Aorta (tissue), 5 donors: ENCODE measurements at regions not wholly inside any gene's neighbourhood (a gene's known extent, or its start where the extent isn't known, plus 50 kb on each side); places are given as distances from the start of the nearest gene placed in this dataset.
"Not testable (repeated sequence)": the region's sequence is repeated elsewhere in the genome, so short reads cannot be mapped to it uniquely, and the experiment has no call there.

Experiments used
- ATAC-seq: fragments of 200-7000 bp; cut with Tn5 transposase; one replicate; pipeline ENCODE4 v1.9.1; 2022; ENCODE audit warnings: moderate library complexity; ENCODE audit not compliant: low FRiP score
- DNase-seq, 2 donors: peaks; one replicate each; pipeline ENCODE4 v3.0.0-alpha.2; 2020
- H3K27ac ChIP-seq, 2 donors: one replicate each; pipeline ENCODE4 v1.5.1; 2013; ENCODE audit warnings: low read length in 2 of 2, mild to moderate bottlenecking in 2 of 2, moderate library complexity in 2 of 2, control low read depth in 1 of 2, inconsistent platforms in 1 of 2, low read depth in 1 of 2
- H3K27me3 ChIP-seq, 2 donors: one replicate each; pipeline ENCODE4 v1.6.1; 2013; ENCODE audit warnings: control low read depth in 1 of 2, low read length in 1 of 2, mild to moderate bottlenecking in 1 of 2, moderate library complexity in 1 of 2; ENCODE audit not compliant: insufficient read depth in 2 of 2, control insufficient read depth in 1 of 2
- H3K36me3 ChIP-seq, 2 donors: one replicate each; pipeline ENCODE4 v1.6.1; 2013; ENCODE audit warnings: control low read depth in 1 of 2, low read length in 1 of 2, mild to moderate bottlenecking in 1 of 2; ENCODE audit not compliant: insufficient read depth in 2 of 2, control insufficient read depth in 1 of 2
- H3K4me1 ChIP-seq, 2 donors: one replicate each; pipeline ENCODE4 v1.6.1; 2013; ENCODE audit warnings: low read length in 2 of 2, control low read depth in 1 of 2, mild to moderate bottlenecking in 1 of 2, moderate library complexity in 1 of 2; ENCODE audit not compliant: insufficient read depth in 2 of 2, control insufficient read depth in 1 of 2
- H3K4me3 ChIP-seq, 2 donors: one replicate each; pipeline ENCODE4 v1.5.1; 2013; ENCODE audit warnings: low read length in 2 of 2, control low read depth in 1 of 2, mild to moderate bottlenecking in 1 of 2
- H3K9me3 ChIP-seq: one replicate; pipeline ENCODE4 v1.6.1; 2013; ENCODE audit warnings: mild to moderate bottlenecking, low read length; ENCODE audit not compliant: control insufficient read depth
- whole genome bisulfite sequencing, 2 donors: extraction: QIAGEN DNeasy Blood & Tissue Kit; methylation state at CpG; one replicate each; pipeline ENCODE4 v1.1.7; 2013; 5-methylcytosine and 5-hydroxymethylcytosine counted together
- intact Hi-C, 2 donors: fragments of 100-400 bp; cut with DNase I; formaldehyde crosslinking; loops; one replicate each; pipeline versions ENCODE4 v1.14.2 to v1.15.0; 2022
- donor health status: healthy with polysubstance abuse.
- donor health status: Bipolar disorder and iron deficiency.
- donor health status: DM: no; HTN: no; CAD: no.
- donor health status: DM: no; HTN: no; CAD: no.
- donor health status: DM: yes; HTN: yes; CAD: no.

GRCh38 chr12:34097213-34097612 lies 74.9 kb downstream of the ALG10 start:
- DNase-seq (no peak), ATAC-seq (no peak)
- Histone ChIP-seq H3K27me3 (no peaks in the 10 kb centered on the region), H3K27ac (no peak overlapping the region), H3K9me3 (no peaks in the 10 kb centered on the region), H3K4me3 (no peak overlapping the region), H3K4me1 (no peaks in the 10 kb centered on the region), H3K36me3 (no peaks in the 10 kb centered on the region)
- intact Hi-C loops: no loop called here
- 54 to 56% methylated on average over 4 of the region's 4 CpGs for WGBS, 2 donors

- DNase-seq (peak in 1 of 2 donors; percentile 42), ATAC-seq (peak; percentile 45)
- intact Hi-C loops: no loop called here
- WGBS, 2 donors: 86 to 87% methylated on average over 7 of the region's 7 CpGs
- no peaks in the 10 kb centered on the region for H3K36me3 ChIP-seq
- H3K9me3 ChIP-seq: no peaks in the 10 kb centered on the region
- no peak overlapping the region for H3K4me3 ChIP-seq
- H3K27ac ChIP-seq: no peak overlapping the region
- no peaks in the 10 kb centered on the region for H3K27me3 ChIP-seq
- H3K4me1 ChIP-seq: no peaks in the 10 kb centered on the region
Measured at GRCh38 chr12:34105392-34105933, 83.2 kb downstream of the ALG10 start.

- H3K36me3 ChIP-seq: no peaks in the 10 kb centered on the region
- ATAC-seq (peak; percentile 17), DNase-seq (peak in 1 of 2 donors; percentile 59)
- H3K4me3 ChIP-seq: no peak overlapping the region
- no peaks in the 10 kb centered on the region for H3K4me1 ChIP-seq
- no peak overlapping the region for H3K27ac ChIP-seq
- intact Hi-C loops: no loop called here
- no peaks in the 10 kb centered on the region for H3K9me3 ChIP-seq
- H3K27me3 ChIP-seq: no peaks in the 10 kb centered on the region
- WGBS, 2 donors: 71 to 75% methylated on average over 2 of the region's 2 CpGs
Measured at GRCh38 chr12:34106172-34106571, 83.9 kb downstream of the ALG10 start.

GRCh38 chr12:34107016-34107415 lies 84.7 kb downstream of the ALG10 start:
- no peak overlapping the region for H3K4me3 ChIP-seq
- H3K36me3 ChIP-seq: no peaks in the 10 kb centered on the region
- WGBS, 2 donors: 87 to 88% methylated on average over 11 of the region's 11 CpGs
- intact Hi-C loops: no loop called here
- no peaks in the 10 kb centered on the region for H3K4me1 ChIP-seq
- H3K27ac ChIP-seq: no peak overlapping the region
- no peaks in the 10 kb centered on the region for H3K9me3 ChIP-seq
- DNase-seq: peak in 1 of 2 donors; percentile 61
- no peaks in the 10 kb centered on the region for H3K27me3 ChIP-seq
- peak; percentile 34 for ATAC-seq

GRCh38 chr12:34107781-34108404 lies 85.6 kb downstream of the ALG10 start:
- H3K4me1 ChIP-seq: no peaks in the 10 kb centered on the region
- H3K4me3 ChIP-seq: no peak overlapping the region
- DNase-seq (no peak), ATAC-seq (peak; percentile 42)
- no peaks in the 10 kb centered on the region for H3K9me3 ChIP-seq
- 5% methylated on average over 51 to 66 of the region's 66 CpGs for WGBS, 2 donors
- H3K36me3 ChIP-seq: no peaks in the 10 kb centered on the region
- intact Hi-C loops: no loop called here
- H3K27ac ChIP-seq: no peak overlapping the region
- H3K27me3 ChIP-seq: no peaks in the 10 kb centered on the region

- Histone ChIP-seq H3K4me1 (no peaks in the 10 kb centered on the region), H3K4me3 (no peak overlapping the region), H3K27ac (no peak overlapping the region), H3K36me3 (no peaks in the 10 kb centered on the region), H3K27me3 (no peaks in the 10 kb centered on the region), H3K9me3 (no peaks in the 10 kb centered on the region)
- intact Hi-C loops: no loop called here
- ATAC-seq (no peak), DNase-seq (no peak)
- 27 to 28% methylated on average over 19 to 24 of the region's 24 CpGs for WGBS, 2 donors
Measured at GRCh38 chr12:34108405-34108803, 86.1 kb downstream of the ALG10 start.

- ATAC-seq (no peak), DNase-seq (no peak)
- intact Hi-C loops: no loop called here
- no peaks in the 10 kb centered on the region for H3K36me3 ChIP-seq
- H3K9me3 ChIP-seq: no peaks in the 10 kb centered on the region
- WGBS, 2 donors: 87 to 91% methylated on average over 5 of the region's 5 CpGs
- no peak overlapping the region for H3K27ac ChIP-seq
- no peaks in the 10 kb centered on the region for H3K4me1 ChIP-seq
- no peak overlapping the region for H3K4me3 ChIP-seq
- H3K27me3 ChIP-seq: no peaks in the 10 kb centered on the region
Measured at GRCh38 chr12:34108967-34109366, 86.7 kb downstream of the ALG10 start.

GRCh38 chr12:34109390-34109789 lies 87.1 kb downstream of the ALG10 start:
- no peaks in the 10 kb centered on the region for H3K27me3 ChIP-seq
- no peak for DNase-seq
- no peaks in the 10 kb centered on the region for H3K9me3 ChIP-seq
- no peaks in the 10 kb centered on the region for H3K4me1 ChIP-seq
- no peak for ATAC-seq
- no peak overlapping the region for H3K4me3 ChIP-seq
- 83 to 84% methylated on average over 5 of the region's 5 CpGs for WGBS, 2 donors
- no peaks in the 10 kb centered on the region for H3K36me3 ChIP-seq
- intact Hi-C loops: no loop called here
- H3K27ac ChIP-seq: no peak overlapping the region

- H3K9me3 ChIP-seq, H3K4me1 ChIP-seq, H3K27me3 ChIP-seq, H3K27ac ChIP-seq, H3K4me3 ChIP-seq, H3K36me3 ChIP-seq, intact Hi-C loops, DNase-seq: not testable (repeated sequence)
- ATAC-seq: peak; percentile 54
- 82% methylated on average over 8 of the region's 8 CpGs for WGBS, 2 donors
Measured at GRCh38 chr12:34109909-34110531, 87.7 kb downstream of the ALG10 start.
